ENCODE measurements at regions not wholly inside any gene's neighbourhood (a gene's known extent, or its start where the extent isn't known, plus 50 kb on each side); places are given as distances from the start of the nearest gene placed in this dataset.

- TF ChIP-seq GATA3 (IDR thresholded peaks at IDR 0.05; ENCODE audit: low read depth, low read length) (no peak), GATA2 (IDR thresholded peaks at IDR 0.05; ENCODE audit: low read depth, low read length) (no peak)
These were observed 384.3 kb upstream of the RARB start for GRCh38 chr3:25043749-25044148.
